ENCODE measurements at regions not wholly inside any gene's neighbourhood (a gene's known extent, or its start where the extent isn't known, plus 50 kb on each side); places are given as distances from the start of the nearest gene placed in this dataset.

GRCh38 chr11:29019960-29020683, 911.9 kb downstream of the METTL15 start:
- FAIRE-seq (no peak), DNase-seq (ENCODE audit: insufficient read length, low spot score) (no peak)
- peak; percentile 18 for TF ChIP-seq CTCF (IDR thresholded peaks at IDR 0.05; ENCODE audit: insufficient read depth, missing control alignments)

GRCh38 chr11:29018631-29019030, 910.4 kb downstream of the METTL15 start:
- FAIRE-seq (no peak), DNase-seq (ENCODE audit: insufficient read length, low spot score) (no peak)
- no peak for TF ChIP-seq CTCF (IDR thresholded peaks at IDR 0.05; ENCODE audit: insufficient read depth, missing control alignments)

- no peak for TF ChIP-seq CTCF (IDR thresholded peaks at IDR 0.05; ENCODE audit: insufficient read depth, missing control alignments)
- FAIRE-seq = no peak
- no peak for DNase-seq (ENCODE audit: insufficient read length, low spot score)
Observed at GRCh38 chr11:29017941-29018340, 909.8 kb downstream of the METTL15 start.

GRCh38 chr11:29012507-29012906, 904.3 kb downstream of the METTL15 start:
- TF ChIP-seq CTCF (IDR thresholded peaks at IDR 0.05; ENCODE audit: insufficient read depth, missing control alignments) = no peak
- DNase-seq (ENCODE audit: insufficient read length, low spot score) (no peak), FAIRE-seq (no peak)

GRCh38 chr11:29009426-29009825, 901.2 kb downstream of the METTL15 start:
- TF ChIP-seq CTCF (IDR thresholded peaks at IDR 0.05; ENCODE audit: insufficient read depth, missing control alignments) = no peak
- DNase-seq (ENCODE audit: insufficient read length, low spot score) = no peak
- no peak for FAIRE-seq

GRCh38 chr11:29008481-29008880, 900.3 kb downstream of the METTL15 start:
- DNase-seq (ENCODE audit: insufficient read length, low spot score) = no peak
- no peak for TF ChIP-seq CTCF (IDR thresholded peaks at IDR 0.05; ENCODE audit: insufficient read depth, missing control alignments)
- FAIRE-seq = no peak

- no peak for FAIRE-seq
- DNase-seq (ENCODE audit: insufficient read length, low spot score) = no peak
- no peak for TF ChIP-seq CTCF (IDR thresholded peaks at IDR 0.05; ENCODE audit: insufficient read depth, missing control alignments)
Observed at GRCh38 chr11:29006668-29007067, 898.5 kb downstream of the METTL15 start.

All from D721Med (cell line).